HepG2 (cell line): ENCODE measurements at regions not wholly inside any gene's neighbourhood (a gene's known extent, or its start where the extent isn't known, plus 50 kb on each side); places are given as distances from the start of the nearest gene placed in this dataset.

Source experiments
- ATAC-seq: fragments of 200-7000 bp; cut with Tn5 transposase; 3 replicates; pipeline ENCODE4 v1.9.1; 2020; ENCODE audit warnings: mild to moderate bottlenecking, moderate library complexity
- BruUV-seq: library from RNA; stranded (reverse); fragments of 400-500 nt; replicated peaks from 2 replicates; lab custom pipeline; 2021; lab: Mats Ljungman, UMichigan
- CTCF ChIA-PET: fragments of 300-600 bp; formaldehyde crosslinking; extraction: SDS; loops from one replicate; lab custom pipeline; 2021; ENCODE audit warnings: low total read pairs, inconsistent platforms, low intra/inter-chr PET ratio; lab: Yijun Ruan, JAX
- POLR2A ChIA-PET: fragments of 350-600 bp; sonication (Branson Sonifier 250); formaldehyde crosslinking; loops from one replicate; lab custom pipeline; 2020; ENCODE audit warnings: antibody characterized with exemption, inconsistent platforms; lab: Yijun Ruan, JAX
- DNase-seq: peaks from one replicate; pipeline ENCODE4 v3.0.0-alpha.2; 2015; ENCODE audit warnings: low spot score
- FAIRE-seq: peaks from 3 replicates; lab custom pipeline; 2011; peaks lifted over from hg19 to GRCh38; lab: Jason Lieb, UNC
- H2AFZ ChIP-seq: one replicate; pipeline ENCODE4 v1.6.1; 2011; ENCODE audit warnings: low read length, inconsistent platforms
- H3K27ac ChIP-seq: fragments of 300-600 bp; 3 replicates; pipeline ENCODE4 v1.8.0; 2011; ENCODE audit warnings: mixed run types, mild to moderate bottlenecking, mixed read lengths, low read length, inconsistent platforms; ENCODE audit not compliant: insufficient read depth; ENCODE audit errors: extremely low read length
- H3K27me3 ChIP-seq, 2 experiments: fragments of 200-600 bp in 1 of 2; 2 replicates in 1 of 2; 3 replicates in 1 of 2; pipeline versions ENCODE4 v1.6.0 to v1.8.0; 2011; ENCODE audit warnings: low read length in 2 of 2, mild to moderate bottlenecking in 2 of 2, moderate library complexity in 2 of 2, inconsistent platforms in 1 of 2; ENCODE audit not compliant: insufficient read depth in 2 of 2, control insufficient read depth in 1 of 2
- H3K36me3 ChIP-seq, 2 experiments: fragments of 200-600 bp in 1 of 2; replicated peaks in 1 of 2; 2 replicates in 1 of 2; 3 replicates in 1 of 2; pipeline versions ENCODE4 v1.5.1 to v1.8.0; 2011; ENCODE audit warnings: low read length in 2 of 2, inconsistent platforms in 1 of 2; ENCODE audit not compliant: insufficient read depth in 2 of 2, control insufficient read depth in 1 of 2
- H3K4me1 ChIP-seq: 2 replicates; pipeline ENCODE4 v1.5.1; 2012; ENCODE audit warnings: low read length, inconsistent platforms; ENCODE audit not compliant: insufficient read depth
- H3K4me2 ChIP-seq: 2 replicates; pipeline ENCODE4 v1.6.0; 2011; ENCODE audit warnings: low read depth, low read length, inconsistent platforms
- H3K4me3 ChIP-seq, 3 experiments: fragments of 200-600 bp in 1 of 3; sonication (generic), shearing (Covaris generic) in 1 of 3; replicated peaks in 1 of 3; 2 replicates each; pipeline ENCODE4 v1.5.1; 2011 to 2016; ENCODE audit warnings: low read length in 3 of 3, inconsistent platforms in 2 of 3, low read depth in 2 of 3, mild to moderate bottlenecking in 2 of 3, control low read depth in 1 of 3, mixed read lengths in 1 of 3; ENCODE audit not compliant: insufficient read depth in 1 of 3
- H3K79me2 ChIP-seq: one replicate; pipeline ENCODE4 v1.6.1; 2011; ENCODE audit warnings: low read length, inconsistent platforms; ENCODE audit not compliant: insufficient read depth
- H3K9ac ChIP-seq: 2 replicates; pipeline ENCODE4 v1.6.0; 2011; ENCODE audit warnings: mild to moderate bottlenecking, low read depth, low read length, inconsistent platforms; ENCODE audit not compliant: insufficient read depth
- H3K9me3 ChIP-seq: 2 replicates; pipeline ENCODE4 v1.5.1; 2012; ENCODE audit warnings: mild to moderate bottlenecking, low read length
- H4K20me1 ChIP-seq: 2 replicates; pipeline ENCODE4 v1.6.0; 2011; ENCODE audit warnings: inconsistent platforms, mild to moderate bottlenecking, low read length, moderate library complexity; ENCODE audit not compliant: insufficient read depth
- KLF13 ChIP-seq: sonication (generic); formaldehyde crosslinking; IDR thresholded peaks from 2 replicates; pipeline ENCODE4 v1.4.0; 2020; ENCODE audit warnings: mild to moderate bottlenecking, missing genetic modification reagents
- LCORL ChIP-seq, 2 experiments: fragments of 450-650 bp in 1 of 2; sonication (generic) in 1 of 2; formaldehyde crosslinking in 1 of 2; IDR thresholded peaks; 2 replicates each; pipeline versions ENCODE4 v1.5.0 to v1.6.1; 2017 to 2020; ENCODE audit warnings: antibody characterized with exemption in 1 of 2, missing genetic modification reagents in 1 of 2
- PAX8 ChIP-seq: sonication (generic); formaldehyde crosslinking; IDR thresholded peaks from 2 replicates; pipeline ENCODE4 v1.8.0; 2022; ENCODE audit warnings: mild to moderate bottlenecking, missing genetic modification reagents, borderline replicate concordance
- TAF15 ChIP-seq: fragments of 200-400 bp; formaldehyde crosslinking; IDR thresholded peaks from one replicate; pipeline ENCODE4 v1.6.1; 2018; ENCODE audit warnings: mild to moderate bottlenecking, low read depth, low read length; ENCODE audit not compliant: poor library complexity, severe bottlenecking
- TRIM22 ChIP-seq: fragments of 450-650 bp; IDR thresholded peaks from 2 replicates; pipeline ENCODE4 v1.6.1; 2017
- ZFP1 ChIP-seq: IDR thresholded peaks from 2 replicates; pipeline ENCODE4 v1.6.1; 2016
- WGBS: methylation state at CpG from one replicate; pipeline ENCODE4 v1.1.6; 2017; ENCODE audit warnings: low lambda C conversion rate; 5-methylcytosine and 5-hydroxymethylcytosine counted together
- in situ Hi-C: cut with HindIII; loops from 2 replicates; pipeline ENCODE4 v1.10.0; 2017; ENCODE audit warnings: low pct_unique_long_range_greater_than_20kb; ENCODE audit not compliant: extremely low pct_ligation_motif_present
- intact Hi-C: fragments of 100-400 bp; cut with micrococcal nuclease; formaldehyde crosslinking; loops from one replicate; pipeline ENCODE4 v1.10.0; 2022; ENCODE audit not compliant: unreplicated experiment
- TF ChIP-seq, protein P1 (sequence below): sonication (generic); formaldehyde crosslinking; IDR thresholded peaks from 2 replicates; pipeline ENCODE4 v1.4.0; 2020; ENCODE audit warnings: missing genetic modification reagents

DNA sequence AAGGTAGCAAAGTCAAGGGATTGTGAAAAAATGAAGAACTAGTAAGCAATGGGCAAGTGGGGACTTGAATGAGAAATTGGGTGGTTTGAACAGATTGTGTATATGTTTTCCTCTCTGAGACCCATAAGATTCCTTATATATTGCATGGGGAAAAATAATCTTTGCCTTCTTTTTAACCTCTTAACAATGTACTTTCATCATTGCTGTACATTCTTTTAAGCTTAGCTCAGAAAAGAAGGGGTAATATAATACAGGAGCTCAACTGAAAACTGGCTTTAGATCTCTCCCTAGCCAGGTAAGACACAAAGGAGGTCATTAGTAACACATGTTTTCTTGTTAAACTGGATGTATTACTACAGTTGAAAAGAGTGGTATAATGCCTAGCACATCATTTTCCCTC, 287.2 kb downstream of the RNF144B start:
- DNase-seq (no peak), FAIRE-seq (no peak), ATAC-seq (no peak)
- no peak for TF ChIP-seq KLF13
- TF ChIP-seq TRIM22: no peak
- TF ChIP-seq ZFP1 (CRISPR knock-in tag): no peak
- no peak for TF ChIP-seq PAX8 (CRISPR knock-in tag)
- peaks cover 13% of the 10 kb centered on the region; the same call in 1 of the 2 replicates for H3K9me3 ChIP-seq
- no TSS peak for BruUV-seq
- no peaks in the 10 kb centered on the region for H3K36me3 ChIP-seq
- in situ Hi-C loops: no loop called here
- ChIA-PET CTCF (no interaction called here), POLR2A (no interaction called here)
- H2AFZ ChIP-seq: no peak overlapping the region
- H3K4me1 ChIP-seq: no peaks in the 10 kb centered on the region
- intact Hi-C loops: no loop called here
- H3K79me2 ChIP-seq: no peaks in the 10 kb centered on the region
- no peak overlapping the region for H3K27ac ChIP-seq
- H3K4me2 ChIP-seq: no peak overlapping the region
- no peak overlapping the region for H3K9ac ChIP-seq
- no peak overlapping the region for H3K4me3 ChIP-seq
- H4K20me1 ChIP-seq: no peaks in the 10 kb centered on the region
- H3K27me3 ChIP-seq: no peaks in the 10 kb centered on the region

DNA sequence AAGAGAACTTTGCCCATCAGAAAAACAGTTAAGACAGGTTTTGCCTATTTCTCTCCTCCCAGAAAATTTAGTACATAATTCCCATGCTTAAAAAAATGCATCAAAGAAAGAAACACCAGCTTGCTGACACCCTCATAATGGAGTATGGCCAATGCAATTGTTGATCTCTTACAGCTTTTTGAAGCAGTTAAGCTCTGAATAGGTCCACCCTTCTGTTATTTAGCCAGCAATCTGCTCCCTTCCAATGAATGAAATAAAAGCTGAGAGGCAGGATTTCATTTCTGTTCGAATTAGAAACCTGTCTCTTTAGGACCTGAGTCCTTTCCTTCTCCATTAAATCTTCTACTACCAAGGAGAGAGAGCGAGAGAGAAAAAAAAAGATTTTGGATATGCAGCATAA, 288.7 kb downstream of the RNF144B start:
- H3K9me3 ChIP-seq: peaks cover 15% of the 10 kb centered on the region; the same call in 1 of the 2 replicates
- H3K4me1 ChIP-seq: no peaks in the 10 kb centered on the region
- H3K36me3 ChIP-seq: no peaks in the 10 kb centered on the region
- no peak overlapping the region for H3K27ac ChIP-seq
- ATAC-seq (no peak), DNase-seq (no peak)
- H3K27me3 ChIP-seq: no peaks in the 10 kb centered on the region
- intact Hi-C loops: no loop called here
- H3K4me3 ChIP-seq: no peak overlapping the region
- H4K20me1 ChIP-seq: no peaks in the 10 kb centered on the region
- ChIA-PET CTCF (no interaction called here), POLR2A (no interaction called here)
- no peaks in the 10 kb centered on the region for H3K79me2 ChIP-seq
- no TSS peak for BruUV-seq
- in situ Hi-C loops: no loop called here
- TF ChIP-seq, protein P1, sequence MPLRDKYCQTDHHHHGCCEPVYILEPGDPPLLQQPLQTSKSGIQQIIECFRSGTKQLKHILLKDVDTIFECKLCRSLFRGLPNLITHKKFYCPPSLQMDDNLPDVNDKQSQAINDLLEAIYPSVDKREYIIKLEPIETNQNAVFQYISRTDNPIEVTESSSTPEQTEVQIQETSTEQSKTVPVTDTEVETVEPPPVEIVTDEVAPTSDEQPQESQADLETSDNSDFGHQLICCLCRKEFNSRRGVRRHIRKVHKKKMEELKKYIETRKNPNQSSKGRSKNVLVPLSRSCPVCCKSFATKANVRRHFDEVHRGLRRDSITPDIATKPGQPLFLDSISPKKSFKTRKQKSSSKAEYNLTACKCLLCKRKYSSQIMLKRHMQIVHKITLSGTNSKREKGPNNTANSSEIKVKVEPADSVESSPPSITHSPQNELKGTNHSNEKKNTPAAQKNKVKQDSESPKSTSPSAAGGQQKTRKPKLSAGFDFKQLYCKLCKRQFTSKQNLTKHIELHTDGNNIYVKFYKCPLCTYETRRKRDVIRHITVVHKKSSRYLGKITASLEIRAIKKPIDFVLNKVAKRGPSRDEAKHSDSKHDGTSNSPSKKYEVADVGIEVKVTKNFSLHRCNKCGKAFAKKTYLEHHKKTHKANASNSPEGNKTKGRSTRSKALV (CRISPR knock-in tag): no peak
- TF ChIP-seq TAF15 (no peak), LCORL (IDR thresholded peaks at IDR 0.05) (no peak), LCORL (CRISPR knock-in tag; IDR thresholded peaks at IDR 0.05) (no peak)
- TF ChIP-seq, all 625 proteins: peak for 0
- H3K9ac ChIP-seq: no peak overlapping the region
- no peak overlapping the region for H3K4me2 ChIP-seq
- no peak overlapping the region for H2AFZ ChIP-seq
- FAIRE-seq: no peak
- WGBS: 0% methylated on average over 2 of the region's 2 CpGs
